NCI-H128 (cell line): ENCODE measurements at regions not wholly inside any gene's neighbourhood (a gene's known extent, or its start where the extent isn't known, plus 50 kb on each side); places are given as distances from the start of the nearest gene placed in this dataset.

Source experiments
- DNase-seq: peaks from one replicate; lab custom pipeline; 2025; ENCODE audit not compliant: unreplicated experiment; lab: John Stamatoyannopoulos, UW

GRCh38 chr9:10961883-10962282 lies 349.1 kb upstream of the PTPRD start:
- no peak for DNase-seq

GRCh38 chr9:10983251-10983650 lies 370.4 kb upstream of the PTPRD start:
- DNase-seq: no peak

GRCh38 chr9:10999646-11000045 lies 386.8 kb upstream of the PTPRD start:
- no peak for DNase-seq

GRCh38 chr9:11001546-11001945 lies 388.7 kb upstream of the PTPRD start:
- DNase-seq: no peak

- no peak for DNase-seq
These were observed 389.9 kb upstream of the PTPRD start for GRCh38 chr9:11002705-11003104.

GRCh38 chr9:11003836-11004235 lies 391.0 kb upstream of the PTPRD start:
- no peak for DNase-seq

- DNase-seq: no peak
These were observed 398.9 kb upstream of the PTPRD start for GRCh38 chr9:11011696-11012095.

GRCh38 chr9:11016081-11016480 lies 403.3 kb upstream of the PTPRD start:
- DNase-seq: no peak

- no peak for DNase-seq
These were observed 410.4 kb upstream of the PTPRD start for GRCh38 chr9:11023201-11023600.

GRCh38 chr9:11025775-11026174 lies 413.0 kb upstream of the PTPRD start:
- DNase-seq: no peak

- DNase-seq: no peak
These were observed 425.6 kb upstream of the PTPRD start for GRCh38 chr9:11038366-11038765.

GRCh38 chr9:11039006-11039405 lies 426.2 kb upstream of the PTPRD start:
- no peak for DNase-seq

- DNase-seq: no peak
These were observed 432.8 kb upstream of the PTPRD start for GRCh38 chr9:11045589-11045988.

- DNase-seq: no peak
These were observed 450.5 kb upstream of the PTPRD start for GRCh38 chr9:11063263-11063662.

GRCh38 chr9:11064909-11065308 lies 452.1 kb upstream of the PTPRD start:
- no peak for DNase-seq

- DNase-seq: no peak
These were observed 459.4 kb upstream of the PTPRD start for GRCh38 chr9:11072176-11072575.

GRCh38 chr9:11086561-11086960 lies 473.8 kb upstream of the PTPRD start:
- DNase-seq: no peak

- DNase-seq: no peak
These were observed 476.1 kb upstream of the PTPRD start for GRCh38 chr9:11088821-11089374.

GRCh38 chr9:11092974-11093373 lies 480.2 kb upstream of the PTPRD start:
- DNase-seq: no peak

GRCh38 chr9:11097020-11097419 lies 484.2 kb upstream of the PTPRD start:
- DNase-seq: no peak

- no peak for DNase-seq
These were observed 490.7 kb upstream of the PTPRD start for GRCh38 chr9:11103525-11103924.

- DNase-seq: no peak
These were observed 494.4 kb upstream of the PTPRD start for GRCh38 chr9:11107196-11107595.

GRCh38 chr9:11128156-11128555 lies 515.4 kb upstream of the PTPRD start:
- no peak for DNase-seq

- DNase-seq: no peak
These were observed 523.0 kb upstream of the PTPRD start for GRCh38 chr9:11135851-11136250.
